Gastroesophageal sphincter (tissue), 3 donors: ENCODE measurements at regions not wholly inside any gene's neighbourhood (a gene's known extent, or its start where the extent isn't known, plus 50 kb on each side); places are given as distances from the start of the nearest gene placed in this dataset.

Experiments
- CTCF ChIP-seq, 4 experiments: fragments of 200-600 bp in 2 of 4; fragments of 450-650 bp in 2 of 4; sonication (generic) in 1 of 4; IDR thresholded peaks; one replicate each; pipeline ENCODE4 v1.5.1; 2017 to 2019; ENCODE audit warnings: antibody characterized with exemption in 4 of 4, mild to moderate bottlenecking in 2 of 4, moderate library complexity in 2 of 4
- POLR2AphosphoS5 ChIP-seq: sonication (generic); formaldehyde crosslinking; IDR thresholded peaks from one replicate; pipeline ENCODE4 v1.6.1; 2017; ENCODE audit warnings: antibody characterized with exemption

DNA sequence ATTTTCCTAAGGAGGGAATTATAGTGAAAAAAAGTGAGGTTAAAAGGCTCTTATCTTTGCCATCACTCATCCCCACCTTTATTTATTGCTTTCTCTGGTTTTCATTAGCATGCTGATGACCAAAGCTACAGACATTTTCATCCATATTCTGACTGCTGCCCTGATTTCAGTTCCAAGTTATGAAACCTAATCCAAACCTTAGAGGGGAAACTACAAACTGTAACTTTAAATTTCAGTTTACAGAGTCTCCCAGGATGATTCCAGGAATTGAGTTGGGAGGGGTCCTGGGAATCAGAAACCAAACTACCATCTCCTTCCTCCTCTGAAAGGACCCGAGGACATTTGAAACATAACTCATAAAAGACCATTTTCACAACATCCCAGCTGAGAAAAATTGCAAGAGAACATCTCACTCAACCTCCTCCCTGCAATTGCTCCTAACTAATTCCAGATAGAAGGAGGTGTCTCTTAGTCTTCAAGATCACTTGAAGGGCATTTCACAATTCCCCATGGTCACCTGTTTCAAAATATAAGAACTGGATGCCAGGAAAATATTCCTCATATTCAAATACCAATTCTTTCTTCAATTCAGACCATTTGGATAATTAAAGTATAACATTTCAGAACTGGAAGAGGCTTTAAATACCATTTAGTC lies 520.6 kb downstream of the TNS1 start:
- TF ChIP-seq POLR2AphosphoS5 = no peak
- no peak for TF ChIP-seq CTCF (IDR thresholded peaks at IDR 0.05)
